ENCODE measurements at regions not wholly inside any gene's neighbourhood (a gene's known extent, or its start where the extent isn't known, plus 50 kb on each side); places are given as distances from the start of the nearest gene placed in this dataset.

GRCh38 chr13:40127476-40127875 is 472.0 kb downstream of the COG6 start:
- DNase-seq (ENCODE audit: low read depth, low spot score): no peak
- H3K27ac ChIP-seq: no peak overlapping the region

- no peak overlapping the region for H3K27ac ChIP-seq
- DNase-seq (ENCODE audit: low read depth, low spot score): no peak
Observed at GRCh38 chr13:40127925-40128324, 472.5 kb downstream of the COG6 start.

GRCh38 chr13:40129467-40129866 is 474.0 kb downstream of the COG6 start:
- no peak for DNase-seq (ENCODE audit: low read depth, low spot score)

GRCh38 chr13:40130871-40131636 is 475.6 kb downstream of the COG6 start:
- DNase-seq (ENCODE audit: low read depth, low spot score): peak; percentile 60
- H3K27ac ChIP-seq: no peak overlapping the region

More at GRCh38 chr13:40129467-40129866, 474.0 kb downstream of the COG6 start:
- no peak overlapping the region for H3K27ac ChIP-seq

DNA sequence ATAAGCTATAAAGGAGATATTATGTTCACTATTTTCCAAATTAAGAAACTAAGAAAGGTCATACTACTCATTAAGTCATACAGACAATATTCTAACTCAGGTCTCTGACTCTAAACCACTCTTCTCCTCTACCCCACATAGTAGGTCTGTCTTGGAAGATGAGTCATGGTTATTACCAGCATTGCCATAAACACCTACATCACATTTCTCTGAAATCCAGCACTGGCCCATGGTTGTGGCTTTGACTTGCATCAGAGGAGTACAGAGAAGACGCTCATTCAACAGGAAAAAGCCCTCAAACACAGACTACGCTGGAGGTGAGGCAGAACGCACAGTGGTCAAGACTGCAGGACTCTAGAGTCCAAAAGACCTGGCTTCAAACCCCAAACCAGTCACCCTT is 476.8 kb downstream of the COG6 start:
- H3K27ac ChIP-seq: no peak overlapping the region
- DNase-seq (ENCODE audit: low read depth, low spot score): no peak

GRCh38 chr13:40136896-40137295 is 481.4 kb downstream of the COG6 start:
- no peak overlapping the region for H3K27ac ChIP-seq
- DNase-seq (ENCODE audit: low read depth, low spot score): no peak

DNA sequence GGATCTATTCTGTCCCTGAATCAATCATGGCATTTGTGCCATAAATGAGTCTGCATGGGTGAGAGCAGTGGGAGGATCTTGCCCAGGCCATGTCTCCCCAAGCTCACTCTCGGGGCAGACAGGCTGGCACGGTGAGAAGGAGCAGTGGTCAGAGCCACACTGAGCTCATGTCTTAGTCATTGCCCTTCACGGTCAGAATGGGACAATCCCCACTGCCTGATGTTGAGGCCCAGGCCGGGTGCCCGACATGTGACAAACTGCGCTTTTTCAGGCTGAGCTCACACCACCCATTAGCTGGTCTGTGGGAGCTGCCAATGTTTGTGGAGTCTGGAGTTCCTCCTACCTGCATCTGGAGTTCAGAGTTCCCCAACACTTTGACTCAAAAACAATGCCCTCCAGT is 481.9 kb downstream of the COG6 start:
- no peak for DNase-seq (ENCODE audit: low read depth, low spot score)
- H3K27ac ChIP-seq: no peak overlapping the region

GRCh38 chr13:40139896-40140520 is 484.5 kb downstream of the COG6 start:
- no peak overlapping the region for H3K27ac ChIP-seq
- no peak for DNase-seq (ENCODE audit: low read depth, low spot score)

DNA sequence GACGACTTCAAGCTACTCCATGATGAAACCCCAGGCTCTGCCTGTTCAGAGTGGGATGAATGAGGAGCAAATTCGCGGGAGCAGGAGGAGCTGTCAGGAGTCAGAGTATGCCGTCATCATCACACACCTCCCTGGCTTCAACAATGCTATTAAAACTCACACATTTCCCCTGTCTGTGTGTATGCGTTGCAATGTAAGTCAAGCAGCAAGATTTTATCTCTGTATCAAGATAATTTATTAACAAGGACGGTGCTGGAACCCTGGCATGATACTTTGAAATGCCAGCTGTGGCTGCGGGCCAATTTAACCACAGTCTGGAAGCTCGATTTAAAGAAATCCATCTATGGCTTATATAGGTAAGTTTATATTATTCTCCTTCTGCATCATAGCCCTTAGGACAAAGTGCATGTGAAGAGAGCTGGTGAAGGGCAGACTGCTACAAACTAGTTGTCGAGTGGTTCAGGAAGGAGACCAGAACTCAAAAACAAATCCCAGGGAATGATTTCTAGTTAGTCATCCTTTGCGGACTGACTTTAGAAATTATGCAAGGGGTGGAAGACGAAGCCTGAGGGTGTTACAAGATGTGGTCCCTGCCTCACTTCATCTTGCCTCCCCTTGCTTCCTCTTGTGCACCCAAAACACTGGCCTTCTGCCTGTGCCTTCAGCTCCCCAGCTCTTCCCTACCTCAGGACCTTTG is 486.5 kb downstream of the COG6 start:
- DNase-seq (ENCODE audit: low read depth, low spot score): no peak

DNA sequence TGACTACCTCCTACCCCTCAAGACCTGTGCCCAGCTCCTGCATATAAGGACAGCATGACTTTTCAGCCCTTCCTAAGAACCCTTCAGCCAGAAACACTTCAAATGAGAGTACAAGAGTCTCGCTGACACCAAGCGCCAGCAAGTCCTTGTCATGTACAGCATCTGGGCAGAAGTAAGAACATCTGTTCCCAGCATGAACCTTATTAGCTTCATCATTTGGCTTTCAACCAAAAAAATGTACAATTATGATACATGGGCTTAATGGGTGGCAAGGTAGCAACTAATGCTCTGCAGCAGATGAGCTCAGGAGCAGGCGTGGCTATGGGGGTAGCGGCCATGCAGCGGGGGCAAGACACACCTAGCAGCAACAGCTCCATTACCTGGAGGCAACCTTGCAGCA is 487.6 kb downstream of the COG6 start:
- no peak for DNase-seq (ENCODE audit: low read depth, low spot score)
- H3K27ac ChIP-seq: no peak overlapping the region

More for the DNA sequence above, 486.5 kb downstream of the COG6 start:
- H3K27ac ChIP-seq: no peak overlapping the region

GRCh38 chr13:40143559-40143958 is 488.1 kb downstream of the COG6 start:
- DNase-seq (ENCODE audit: low read depth, low spot score): no peak

DNA sequence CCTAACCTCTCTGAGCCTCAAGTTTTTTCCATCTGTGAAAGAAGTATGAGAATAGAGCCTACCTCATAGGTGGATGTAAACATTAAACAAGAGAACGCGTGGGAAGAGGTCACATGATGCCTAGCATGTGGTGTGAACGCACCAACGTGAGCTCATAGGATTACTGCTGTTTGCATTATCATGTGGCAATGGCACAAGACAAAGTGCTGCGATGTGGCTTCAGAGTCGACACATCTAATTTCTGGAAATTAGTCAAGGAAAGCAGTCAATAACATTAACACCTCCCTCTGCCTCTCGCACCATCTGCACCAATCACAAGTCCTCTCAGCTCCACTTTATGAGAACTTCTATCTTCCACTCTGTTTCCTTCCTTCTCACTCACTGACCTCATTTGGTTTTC is 489.7 kb downstream of the COG6 start:
- DNase-seq (ENCODE audit: low read depth, low spot score): no peak
- no peak overlapping the region for H3K27ac ChIP-seq

More at GRCh38 chr13:40143559-40143958, 488.1 kb downstream of the COG6 start:
- H3K27ac ChIP-seq: no peak overlapping the region

GRCh38 chr13:40146063-40146462 is 490.6 kb downstream of the COG6 start:
- H3K27ac ChIP-seq: no peak overlapping the region
- DNase-seq (ENCODE audit: low read depth, low spot score): no peak

DNA sequence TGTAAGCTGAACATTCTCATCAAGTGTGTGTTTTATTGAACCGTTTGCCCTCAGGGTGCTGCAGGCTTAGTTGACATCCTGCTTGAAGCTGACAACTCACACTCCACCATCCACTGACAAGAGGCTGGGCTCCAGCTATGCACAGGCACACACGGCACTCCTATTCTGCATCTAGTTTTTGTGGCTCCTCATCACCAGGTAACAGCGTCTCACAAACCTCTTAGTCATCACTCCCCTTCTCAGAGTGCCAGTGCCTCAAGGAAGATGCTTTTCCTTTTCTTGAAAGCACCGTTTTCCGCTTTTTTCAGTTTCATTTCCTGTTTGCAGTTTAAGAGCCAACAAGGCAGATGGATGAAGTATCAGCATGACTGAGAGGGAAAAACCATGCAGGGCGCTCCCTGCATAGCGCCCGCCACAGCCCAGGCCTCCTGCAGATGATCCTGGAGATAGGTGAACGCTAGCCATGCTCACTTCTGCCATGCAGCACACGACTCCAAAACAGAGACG is 491.2 kb downstream of the COG6 start:
- DNase-seq (ENCODE audit: low read depth, low spot score): no peak
- H3K27ac ChIP-seq: no peak overlapping the region

GRCh38 chr13:40148101-40148500 is 492.6 kb downstream of the COG6 start:
- H3K27ac ChIP-seq: no peak overlapping the region
- DNase-seq (ENCODE audit: low read depth, low spot score): no peak

- no peak overlapping the region for H3K27ac ChIP-seq
- DNase-seq (ENCODE audit: low read depth, low spot score): no peak
Observed at GRCh38 chr13:40148742-40149141, 493.3 kb downstream of the COG6 start.

GRCh38 chr13:40149611-40150274 is 494.3 kb downstream of the COG6 start:
- H3K27ac ChIP-seq: peak overlapping the region; percentile 13
- peak; percentile 50 for DNase-seq (ENCODE audit: low read depth, low spot score)

DNA sequence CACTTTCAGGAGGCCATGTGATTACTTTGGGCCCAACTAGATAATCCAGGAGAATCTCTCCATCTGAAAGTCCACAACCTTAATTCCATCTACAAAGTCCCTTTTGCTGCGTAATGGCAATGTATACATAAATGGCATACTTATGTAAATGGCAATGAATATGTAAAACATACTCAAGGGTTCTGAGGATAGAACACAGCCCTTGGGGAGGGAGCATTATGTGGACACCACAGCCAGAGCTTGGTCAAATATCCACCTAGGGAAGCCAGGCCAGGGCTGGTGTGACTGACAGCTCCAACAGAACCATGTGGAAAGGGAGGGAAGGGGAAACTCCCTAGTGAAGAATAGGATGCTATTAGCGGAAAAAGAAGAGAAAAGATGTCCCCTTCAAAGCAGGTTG is 496.2 kb downstream of the COG6 start:
- no peak for DNase-seq (ENCODE audit: low read depth, low spot score)
- no peak overlapping the region for H3K27ac ChIP-seq

GRCh38 chr13:40152145-40152544 is 496.7 kb downstream of the COG6 start:
- H3K27ac ChIP-seq: no peak overlapping the region
- peak; percentile 60 for DNase-seq (ENCODE audit: low read depth, low spot score)

- DNase-seq (ENCODE audit: low read depth, low spot score): no peak
- H3K27ac ChIP-seq: no peak overlapping the region
Observed at GRCh38 chr13:40152922-40153321, 497.5 kb downstream of the COG6 start.

DNA sequence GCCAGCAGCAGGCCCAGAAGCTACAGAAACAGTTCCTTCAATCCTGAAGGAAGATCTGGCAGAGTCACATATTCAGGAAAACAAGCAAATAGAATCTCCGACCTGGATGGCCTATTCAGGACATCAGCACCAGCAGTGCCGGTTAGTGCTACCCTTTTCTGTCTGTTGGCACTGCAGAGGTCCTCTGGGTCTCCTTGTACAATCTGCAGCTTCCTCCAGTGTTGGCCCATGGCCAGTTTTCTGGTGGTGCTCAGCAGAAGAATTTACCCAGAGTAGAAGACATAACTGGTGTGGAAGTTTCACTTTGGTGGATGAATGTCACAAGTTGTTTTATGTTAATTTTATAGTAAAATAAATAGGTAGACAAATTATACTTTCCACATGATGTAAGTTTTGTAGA is 498.1 kb downstream of the COG6 start:
- no peak overlapping the region for H3K27ac ChIP-seq
- DNase-seq (ENCODE audit: low read depth, low spot score): no peak
